Right lobe of liver (tissue), 6 donors: ENCODE measurements at regions not wholly inside any gene's neighbourhood (a gene's known extent, or its start where the extent isn't known, plus 50 kb on each side); places are given as distances from the start of the nearest gene placed in this dataset.

ENCODE experiments used
- ATAC-seq, 4 donors: fragments of 200-7000 bp; cut with Tn5 transposase; one replicate each; pipeline ENCODE4 v1.9.1; 2020; ENCODE audit warnings: mild to moderate bottlenecking in 4 of 4, moderate library complexity in 4 of 4
- DNase-seq, 3 donors: peaks; one replicate each; pipeline ENCODE4 v3.0.0-alpha.2; 2020
- H3K27ac ChIP-seq, 3 donors: fragments of 200-600 bp; one replicate each; pipeline ENCODE4 v1.8.0; 2022
- H3K27me3 ChIP-seq, 2 donors: fragments of 200-600 bp; one replicate each; pipeline ENCODE4 v1.8.0; 2022
- H3K36me3 ChIP-seq, 4 donors: fragments of 200-600 bp; sonication (generic) in 1 of 4; one replicate each; pipeline versions ENCODE4 v1.5.1 to v1.8.0; 2017 to 2022; ENCODE audit warnings: control low read depth in 1 of 4
- H3K4me1 ChIP-seq, 4 donors: fragments of 200-600 bp; sonication (generic) in 1 of 4; one replicate each; pipeline versions ENCODE4 v1.5.1 to v1.8.0; 2017 to 2022; ENCODE audit warnings: control low read depth in 1 of 4
- H3K4me3 ChIP-seq, 3 donors: fragments of 200-600 bp; one replicate each; pipeline ENCODE4 v1.8.0; 2022
- H3K9me3 ChIP-seq, 4 donors: fragments of 200-600 bp; sonication (generic) in 1 of 4; one replicate each; pipeline versions ENCODE4 v1.5.1 to v1.8.0; 2017 to 2022; ENCODE audit warnings: control low read depth in 1 of 4
- CTCF ChIP-seq, 4 donors: fragments of 200-600 bp in 3 of 4; fragments of 450-650 bp in 1 of 4; IDR thresholded peaks; one replicate each; pipeline versions ENCODE4 v1.5.1 to v1.8.0; 2016 to 2022; ENCODE audit warnings: antibody characterized with exemption in 4 of 4, mild to moderate bottlenecking in 2 of 4
- POLR2A ChIP-seq: fragments of 450-650 bp; IDR thresholded peaks from one replicate; pipeline ENCODE4 v1.6.1; 2017; ENCODE audit warnings: antibody characterized with exemption, mild to moderate bottlenecking
- WGBS: methylation state at CpG from one replicate; pipeline ENCODE4 v1.1.6; 2018; ENCODE audit warnings: low coverage, low lambda C conversion rate; ENCODE audit not compliant: insufficient coverage; ENCODE audit errors: missing lambda C conversion rate; 5-methylcytosine and 5-hydroxymethylcytosine counted together
- intact Hi-C, 2 donors: fragments of 100-400 bp; cut with DNase I; formaldehyde crosslinking; loops; one replicate each; pipeline versions ENCODE4 v1.11.2 to v1.14.1; 2022
- donor health status: DM: no; HTN: yes; CAD: no.
- donor health status: DM: no; HTN: no; CAD: no.
- donor health status: DM: no; HTN: no; CAD: no.
- donor health status: DM: no; HTN: yes; CAD: no.
- donor health status: DM: no; HTN: yes; CAD: no.

- Histone ChIP-seq H3K4me3 (no peak overlapping the region), H3K9me3 (no peaks in the 10 kb centered on the region), H3K4me1 (peaks cover 0 to 20% (median 0%) of the 10 kb centered on the region in 4 donors), H3K36me3 (no peaks in the 10 kb centered on the region), H3K27ac (no peak overlapping the region), H3K27me3 (peaks cover 0 to 19% of the 10 kb centered on the region in 2 donors)
- ATAC-seq (no peak), DNase-seq (no peak)
- 67% methylated on average over 1 of the region's 5 CpGs for WGBS
- intact Hi-C loops, result no loop called here
- no peak for TF ChIP-seq POLR2A
- TF ChIP-seq CTCF (IDR thresholded peaks at IDR 0.05), result no peak
Measured at GRCh38 chr5:73236541-73237128, 63.6 kb downstream of the TMEM174 start.

GRCh38 chr5:73234204-73234555 is 61.2 kb downstream of the TMEM174 start:
- H3K9me3 ChIP-seq, result no peaks in the 10 kb centered on the region
- peaks cover 0 to 20% (median 0%) of the 10 kb centered on the region in 4 donors for H3K4me1 ChIP-seq
- peaks cover 0 to 39% of the 10 kb centered on the region in 2 donors for H3K27me3 ChIP-seq
- intact Hi-C loops, result no loop called here
- no peak overlapping the region for H3K27ac ChIP-seq
- WGBS, result 7% methylated on average over 13 of the region's 15 CpGs
- H3K36me3 ChIP-seq, result no peaks in the 10 kb centered on the region
- no peak for TF ChIP-seq CTCF (IDR thresholded peaks at IDR 0.05)
- H3K4me3 ChIP-seq, result no peak overlapping the region
- no peak for ATAC-seq
- DNase-seq, result no peak

GRCh38 chr5:73233461-73234203 is 60.6 kb downstream of the TMEM174 start:
- Histone ChIP-seq H3K9me3 (no peaks in the 10 kb centered on the region), H3K27me3 (peaks cover 0 to 39% of the 10 kb centered on the region in 2 donors), H3K4me1 (peaks cover 0 to 20% (median 0%) of the 10 kb centered on the region in 4 donors), H3K36me3 (no peaks in the 10 kb centered on the region), H3K27ac (no peak overlapping the region), H3K4me3 (peak overlapping the region; percentile 20 to 29 (median 24))
- DNase-seq (no peak), ATAC-seq (peak; percentile 37 to 62 (median 57))
- WGBS, result 3% methylated on average over 18 of the region's 64 CpGs
- intact Hi-C loops, result no loop called here
- TF ChIP-seq POLR2A (no peak), CTCF (IDR thresholded peaks at IDR 0.05) (peak in 1 of 4 donors; percentile 9)

GRCh38 chr5:73233053-73233460 is 60.1 kb downstream of the TMEM174 start:
- no peaks in the 10 kb centered on the region for H3K36me3 ChIP-seq
- no peaks in the 10 kb centered on the region for H3K9me3 ChIP-seq
- H3K27me3 ChIP-seq, result peaks cover 0 to 39% of the 10 kb centered on the region in 2 donors
- intact Hi-C loops, result no loop called here
- peak overlapping the region in 1 of 3 donors; percentile 29 for H3K4me3 ChIP-seq
- no peak overlapping the region for H3K27ac ChIP-seq
- peaks cover 0 to 20% (median 0%) of the 10 kb centered on the region in 4 donors for H3K4me1 ChIP-seq
- TF ChIP-seq POLR2A (no peak), CTCF (IDR thresholded peaks at IDR 0.05) (no peak)
- ATAC-seq (peak in 1 of 4 donors; percentile 14), DNase-seq (no peak)
- WGBS, result 15% methylated on average over 7 of the region's 17 CpGs
